CD4-positive, alpha-beta T cell (primary cell): ENCODE measurements at regions not wholly inside any gene's neighbourhood (a gene's known extent, or its start where the extent isn't known, plus 50 kb on each side); places are given as distances from the start of the nearest gene placed in this dataset.

Source experiments
- ATAC-seq: fragments of 200-7000 bp; cut with Tn5 transposase; one replicate; pipeline ENCODE4 v1.10.0; 2022; ENCODE audit warnings: mild to moderate bottlenecking; ENCODE audit not compliant: poor library complexity
- CTCF ChIA-PET: fragments of 350-600 bp; sonication (Branson Sonifier 250); formaldehyde crosslinking; loops from one replicate; lab custom pipeline; 2021; ENCODE audit warnings: antibody characterized with exemption, inconsistent platforms; lab: Charles Lee
- POLR2A ChIA-PET: fragments of 350-600 bp; sonication (Branson Sonifier 250); formaldehyde crosslinking; loops from one replicate; lab custom pipeline; 2021; ENCODE audit warnings: antibody characterized with exemption, inconsistent platforms; lab: Charles Lee
- DNase-seq, 14 experiments: peaks; one replicate each; pipeline ENCODE4 v3.0.0-alpha.2; 2013 to 2020; ENCODE audit warnings: mixed read lengths in 2 of 14
- H3K27ac ChIP-seq, 2 donors: one replicate each; pipeline versions ENCODE4 v1.5.1 to v1.7.0; 2013; ENCODE audit warnings: low read length in 2 of 2, low read depth in 1 of 2, mild to moderate bottlenecking in 1 of 2
- H3K27me3 ChIP-seq, 2 experiments: 1 replicate in 1 of 2; 2 replicates in 1 of 2; pipeline versions ENCODE4 v1.6.1 to v1.7.0; 2013; ENCODE audit warnings: low read length in 2 of 2, control low read depth in 1 of 2, mild to moderate bottlenecking in 1 of 2, moderate library complexity in 1 of 2; ENCODE audit not compliant: insufficient read depth in 2 of 2, control insufficient read depth in 1 of 2
- H3K36me3 ChIP-seq: one replicate; pipeline ENCODE4 v1.6.1; 2013; ENCODE audit warnings: low read length, control low read depth; ENCODE audit not compliant: insufficient read depth
- H3K4me1 ChIP-seq: one replicate; pipeline ENCODE4 v1.6.1; 2013; ENCODE audit warnings: low read length, control low read depth; ENCODE audit not compliant: insufficient read depth
- H3K4me3 ChIP-seq: one replicate; pipeline ENCODE4 v1.5.1; 2013; ENCODE audit warnings: mild to moderate bottlenecking, low read length, moderate library complexity
- H3K9me3 ChIP-seq, 2 experiments: 1 replicate in 1 of 2; 2 replicates in 1 of 2; pipeline versions ENCODE4 v1.6.1 to v1.7.0; 2013; ENCODE audit warnings: low read length in 2 of 2, mild to moderate bottlenecking in 2 of 2, control low read depth in 1 of 2, moderate library complexity in 1 of 2; ENCODE audit not compliant: control insufficient read depth in 1 of 2, insufficient read depth in 1 of 2
- H3K27ac Mint-ChIP-seq: one replicate; pipeline ENCODE4 v1.8.0; 2020; ENCODE audit warnings: mixed read lengths
- H3K27me3 Mint-ChIP-seq: one replicate; pipeline ENCODE4 v1.8.0; 2021; ENCODE audit warnings: mixed read lengths
- H3K36me3 Mint-ChIP-seq: one replicate; pipeline ENCODE4 v1.8.0; 2021; ENCODE audit warnings: low read depth, mixed read lengths
- H3K4me1 Mint-ChIP-seq: one replicate; pipeline ENCODE4 v1.8.0; 2021; ENCODE audit warnings: low read depth, mixed read lengths
- H3K4me3 Mint-ChIP-seq: one replicate; pipeline ENCODE4 v1.8.0; 2020; ENCODE audit warnings: mild to moderate bottlenecking, mixed read lengths
- H3K9me3 Mint-ChIP-seq: one replicate; pipeline ENCODE4 v1.8.0; 2020; ENCODE audit warnings: mixed read lengths
- CTCF ChIP-seq: fragments of 200-600 bp; IDR thresholded peaks from one replicate; pipeline ENCODE4 v1.8.0; 2022; ENCODE audit warnings: antibody characterized with exemption, mild to moderate bottlenecking
- intact Hi-C, 2 experiments: fragments of 100-400 bp; cut with DNase I in 1 of 2; cut with micrococcal nuclease in 1 of 2; formaldehyde crosslinking; loops; one replicate each; pipeline versions ENCODE4 v1.15.1 to v1.9.0; 2023 to 2025; cut with DNase I, micrococcal nuclease

- ChIA-PET CTCF (no interaction called here), POLR2A (no interaction called here)
- intact Hi-C loops, result no loop called here
- H3K4me3 Mint-ChIP-seq, result no peak overlapping the region
- H3K27ac Mint-ChIP-seq, result no peak overlapping the region
- no peak for TF ChIP-seq CTCF
- H3K36me3 Mint-ChIP-seq, result peaks cover 8% of the 10 kb centered on the region
- DNase-seq, result no peak
- H3K27me3 Mint-ChIP-seq, result no peaks in the 10 kb centered on the region
- Histone ChIP-seq H3K9me3 (peaks cover 15 to 28% of the 10 kb centered on the region in 2 experiments), H3K4me3 (no peak overlapping the region), H3K4me1 (no peaks in the 10 kb centered on the region), H3K36me3 (no peaks in the 10 kb centered on the region), H3K27me3 (no peaks in the 10 kb centered on the region), H3K27ac (no peak overlapping the region)
- ATAC-seq, result no peak
- no peaks in the 10 kb centered on the region for H3K4me1 Mint-ChIP-seq
- H3K9me3 Mint-ChIP-seq, result peaks cover 11% of the 10 kb centered on the region
Measured at GRCh38 chr16:50442221-50442620, 73.4 kb upstream of the BRD7 start.

- CTCF ChIA-PET, result no interaction called here
- no peak for ATAC-seq
- no peaks in the 10 kb centered on the region for H3K4me1 Mint-ChIP-seq
- peaks cover 15 to 28% of the 10 kb centered on the region in 2 experiments for H3K9me3 ChIP-seq
- H3K9me3 Mint-ChIP-seq, result peaks cover 11% of the 10 kb centered on the region
- TF ChIP-seq CTCF, result no peak
- no peaks in the 10 kb centered on the region for H3K27me3 ChIP-seq
- H3K36me3 ChIP-seq, result no peaks in the 10 kb centered on the region
- peaks cover 8% of the 10 kb centered on the region for H3K36me3 Mint-ChIP-seq
- no peak for DNase-seq
- no peaks in the 10 kb centered on the region for H3K27me3 Mint-ChIP-seq
- no peak overlapping the region for H3K4me3 Mint-ChIP-seq
- H3K4me3 ChIP-seq, result no peak overlapping the region
- H3K27ac Mint-ChIP-seq, result no peak overlapping the region
- no peak overlapping the region for H3K27ac ChIP-seq
- intact Hi-C loops, result no loop called here
- POLR2A ChIA-PET, result no interaction called here
- no peaks in the 10 kb centered on the region for H3K4me1 ChIP-seq
Measured at GRCh38 chr16:50441486-50442157, 72.8 kb upstream of the BRD7 start.

GRCh38 chr16:50440991-50441390 lies 72.2 kb upstream of the BRD7 start:
- no peaks in the 10 kb centered on the region for H3K36me3 ChIP-seq
- ATAC-seq (no peak), DNase-seq (no peak)
- H3K4me1 ChIP-seq, result no peaks in the 10 kb centered on the region
- no peak overlapping the region for H3K4me3 Mint-ChIP-seq
- H3K27me3 Mint-ChIP-seq, result no peaks in the 10 kb centered on the region
- H3K9me3 ChIP-seq, result peaks cover 15 to 28% of the 10 kb centered on the region in 2 experiments
- CTCF ChIA-PET, result no interaction called here
- no peaks in the 10 kb centered on the region for H3K27me3 ChIP-seq
- H3K4me1 Mint-ChIP-seq, result no peaks in the 10 kb centered on the region
- H3K4me3 ChIP-seq, result no peak overlapping the region
- intact Hi-C loops, result no loop called here
- no peak overlapping the region for H3K27ac Mint-ChIP-seq
- POLR2A ChIA-PET, result no interaction called here
- H3K9me3 Mint-ChIP-seq, result peaks cover 11% of the 10 kb centered on the region
- H3K36me3 Mint-ChIP-seq, result peaks cover 8% of the 10 kb centered on the region
- no peak for TF ChIP-seq CTCF
- no peak overlapping the region for H3K27ac ChIP-seq
